Dermis microvascular lymphatic vessel endothelial cell (primary cell): ENCODE measurements at regions not wholly inside any gene's neighbourhood (a gene's known extent, or its start where the extent isn't known, plus 50 kb on each side); places are given as distances from the start of the nearest gene placed in this dataset.

ENCODE experiments used
- DNase-seq, 2 donors: peaks; one replicate each; pipeline versions ENCODE4 v3.0.0 to v3.0.0-alpha.2; 2010; ENCODE audit warnings: low read depth in 2 of 2

DNA sequence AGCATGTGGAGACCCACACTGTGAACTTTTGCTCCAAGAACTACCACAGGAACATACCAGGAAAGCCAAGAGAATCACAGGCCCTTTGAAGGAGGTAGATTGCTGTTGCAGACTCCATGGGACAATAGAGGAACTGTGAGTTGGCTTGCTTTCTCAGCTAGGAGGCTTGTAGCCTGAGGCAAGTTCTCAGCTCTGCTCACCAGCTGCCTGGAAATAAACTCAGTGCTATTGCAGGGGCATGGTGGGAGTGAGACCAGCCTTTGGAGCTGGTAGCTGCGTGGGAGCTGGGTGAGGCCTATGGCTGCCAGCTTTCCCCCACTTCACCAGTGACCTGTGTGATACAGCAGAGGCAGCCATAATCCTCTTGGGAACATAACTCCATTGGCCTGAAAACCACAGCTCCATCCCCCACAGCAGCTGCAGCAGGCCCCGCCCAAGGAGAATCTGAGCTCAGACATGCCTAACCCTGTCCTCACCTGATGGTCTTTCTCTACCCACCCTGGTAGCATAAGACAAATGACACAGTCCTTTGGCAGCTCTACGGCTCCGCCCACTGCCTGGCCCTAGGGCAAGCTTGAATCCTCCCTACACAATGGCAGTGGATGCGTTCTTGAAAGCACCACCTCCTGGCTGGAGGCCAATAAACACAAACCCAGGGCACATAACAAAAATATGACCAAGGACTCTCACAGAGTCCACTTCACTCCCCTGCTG is 389.5 kb downstream of the KIF4B start:
- DNase-seq: no peak

DNA sequence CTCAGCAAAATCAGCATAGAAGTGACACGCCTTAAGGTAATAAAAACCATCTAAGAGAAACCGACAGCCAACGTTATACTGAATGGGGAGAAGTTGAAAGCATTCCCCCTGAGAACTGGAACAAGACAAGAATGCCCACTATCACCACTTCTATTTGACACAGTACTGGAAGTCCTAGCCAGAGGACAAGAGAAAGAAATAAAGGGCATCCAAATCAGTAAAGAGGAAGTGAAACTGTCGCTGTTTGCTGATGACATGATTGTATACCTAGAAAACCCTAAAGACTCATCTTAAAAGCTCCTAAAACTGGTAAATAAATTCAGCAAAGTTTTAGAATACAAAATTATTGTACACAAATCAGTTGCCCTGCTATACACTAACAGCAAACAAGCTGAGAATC is 393.3 kb downstream of the KIF4B start:
- DNase-seq: no peak

DNA sequence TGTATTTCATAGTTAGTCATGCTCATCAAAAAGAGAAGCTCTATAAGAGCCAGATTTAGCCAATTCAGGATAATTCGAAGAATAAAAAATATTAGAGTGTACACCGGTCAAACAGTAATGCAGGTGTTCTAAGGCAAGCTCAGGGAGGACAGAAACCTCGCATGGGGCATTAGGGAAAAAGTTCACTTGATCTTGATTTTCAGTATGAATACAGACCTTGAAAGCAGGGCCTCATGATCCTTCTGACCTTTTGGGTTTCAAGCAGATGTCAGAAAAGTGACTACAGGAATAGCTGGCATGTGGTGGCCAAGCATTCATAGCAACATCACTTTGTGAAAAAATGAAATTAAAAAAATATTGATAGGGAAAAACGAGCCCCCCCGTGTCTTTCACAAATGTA is 394.9 kb downstream of the KIF4B start:
- no peak for DNase-seq

DNA sequence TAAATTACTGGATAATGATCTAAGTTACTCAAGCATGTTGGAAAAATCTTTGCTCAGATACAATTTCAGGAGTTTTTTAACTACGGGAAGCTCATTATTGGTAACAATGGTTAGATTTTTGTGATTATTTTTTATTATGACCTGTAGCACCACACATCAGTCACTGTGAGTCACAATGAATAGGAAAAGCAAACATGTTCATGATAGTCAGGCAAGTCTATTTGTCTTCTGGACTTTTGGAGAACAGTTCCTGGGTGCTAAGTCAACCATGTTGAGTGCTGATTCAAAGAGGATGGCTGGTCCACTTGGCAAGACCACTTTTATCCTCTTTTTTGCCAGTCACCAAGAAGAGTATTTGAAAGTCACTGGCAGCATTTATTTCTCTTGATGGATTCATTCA is 403.2 kb downstream of the KIF4B start:
- no peak for DNase-seq

DNA sequence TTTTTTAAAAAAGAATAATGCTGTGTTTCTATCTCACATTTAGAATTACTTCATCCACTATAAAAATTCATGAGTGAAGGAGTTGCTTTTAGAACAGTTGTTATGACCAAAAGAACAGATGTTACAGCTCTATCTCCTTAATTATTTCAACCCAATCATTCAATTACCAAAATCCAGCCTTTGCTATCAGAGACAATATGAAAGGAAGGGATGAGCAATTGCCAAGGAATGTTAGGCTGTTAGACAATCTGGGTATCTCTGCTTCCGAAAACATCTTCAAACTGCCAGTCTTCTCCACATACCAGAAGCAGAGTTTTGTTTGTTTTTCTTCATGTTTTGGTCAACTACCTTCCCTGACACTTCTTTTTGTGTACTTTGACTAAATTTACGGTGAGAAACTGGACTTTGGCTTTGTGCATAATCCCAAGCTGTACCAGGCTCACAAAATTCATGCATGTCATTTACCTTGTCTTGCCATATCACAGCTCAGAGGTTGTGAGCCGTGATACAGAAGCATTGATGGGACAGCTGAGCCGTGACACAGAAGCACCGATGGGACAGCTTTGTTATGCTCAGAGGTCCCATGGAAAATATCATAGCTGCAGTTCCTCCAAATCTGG is 405.5 kb downstream of the KIF4B start:
- no peak for DNase-seq

DNA sequence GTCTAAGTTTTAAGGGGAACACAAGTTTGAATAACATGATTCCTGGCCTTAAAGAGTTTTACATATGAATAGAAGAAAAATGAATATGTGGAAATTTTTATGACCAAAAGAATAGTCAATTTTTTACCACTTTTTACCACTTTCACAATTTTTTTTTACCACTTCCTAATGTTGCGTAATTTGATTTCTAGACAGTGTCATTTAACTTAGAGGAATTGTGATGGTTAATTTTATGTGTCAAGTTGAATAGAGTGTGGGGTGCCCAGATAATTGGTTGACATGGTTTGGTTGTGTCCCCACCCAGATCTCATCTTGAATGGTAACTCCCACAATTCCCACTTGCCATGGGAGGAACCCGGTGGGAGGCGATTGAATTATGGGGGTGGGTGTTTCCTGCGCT is 416.6 kb downstream of the KIF4B start:
- no peak for DNase-seq

DNA sequence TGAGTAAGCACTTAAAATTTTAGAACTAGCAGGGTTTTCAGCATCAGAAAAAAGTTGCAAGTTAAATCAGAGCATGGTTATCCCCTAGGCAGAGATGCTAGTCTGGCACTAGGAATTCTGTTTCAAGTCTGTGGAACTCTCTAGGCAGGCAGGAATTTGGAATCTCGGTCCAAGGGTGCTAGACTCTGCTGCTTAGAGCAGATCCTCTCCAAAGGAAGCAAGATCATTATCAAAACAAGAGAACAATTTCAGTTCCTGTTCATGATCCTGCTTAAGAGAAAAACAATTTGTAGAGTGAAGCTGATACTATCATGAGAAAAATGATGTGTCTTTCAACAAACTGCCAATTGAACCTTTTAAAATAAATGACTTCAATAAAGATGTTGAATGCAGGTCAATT is 420.7 kb downstream of the KIF4B start:
- no peak for DNase-seq

DNA sequence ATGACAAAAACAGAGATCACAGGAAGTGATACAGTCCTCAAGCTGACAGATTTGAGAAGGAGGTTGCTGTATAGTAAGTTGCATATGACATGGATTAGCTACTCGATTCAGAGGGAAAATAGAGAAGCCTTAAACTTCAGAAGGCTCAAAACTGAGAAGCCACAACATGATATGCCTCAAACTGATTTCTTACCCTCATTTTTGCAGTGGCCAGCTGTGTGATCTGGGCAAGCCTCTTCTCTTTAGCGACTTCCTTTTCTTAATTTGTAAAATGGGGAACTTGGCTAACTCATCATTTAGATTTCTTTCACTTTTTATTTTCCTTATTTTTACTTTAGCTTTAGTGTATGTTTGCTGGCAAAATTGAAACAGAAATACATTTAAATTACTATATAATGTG is 421.1 kb downstream of the KIF4B start:
- DNase-seq: no peak

DNA sequence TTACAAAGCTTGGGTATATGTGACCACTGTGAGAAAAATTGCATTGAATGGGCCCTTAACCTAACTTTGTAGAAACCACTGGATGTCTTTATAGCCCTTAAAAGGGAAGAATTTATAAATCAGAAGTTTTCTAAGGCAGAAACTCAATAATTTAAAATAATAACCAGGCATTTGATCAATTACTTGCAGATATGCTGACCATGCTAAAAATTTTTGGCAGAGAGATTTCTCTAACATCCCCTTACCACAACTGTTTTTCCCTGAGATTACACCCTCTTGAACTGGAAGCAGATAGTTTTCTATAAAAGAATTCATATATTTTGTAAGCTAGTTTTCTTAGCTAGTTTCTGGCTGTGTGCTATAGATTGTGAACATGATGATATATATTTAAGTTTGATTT is 428.3 kb downstream of the KIF4B start:
- no peak for DNase-seq

DNA sequence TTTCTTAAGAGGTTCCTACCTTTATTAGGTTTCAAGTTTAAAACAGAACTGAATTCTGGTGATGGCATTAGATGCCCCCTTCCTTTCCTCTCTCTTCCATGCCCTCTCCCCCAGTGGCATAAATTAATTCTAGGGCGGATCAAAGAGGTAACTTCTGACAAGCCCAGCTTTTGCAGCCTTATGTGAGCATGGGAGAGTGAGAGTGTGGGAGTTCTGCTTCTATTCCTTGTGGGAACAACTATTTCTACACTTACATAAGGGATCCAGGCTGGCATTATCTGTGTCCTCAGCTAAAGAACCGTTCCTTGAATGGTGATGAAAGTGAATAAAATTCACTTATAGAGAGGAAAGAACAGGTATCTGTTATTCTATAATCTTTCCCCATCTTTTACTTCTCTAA is 437.6 kb downstream of the KIF4B start:
- DNase-seq: no peak

DNA sequence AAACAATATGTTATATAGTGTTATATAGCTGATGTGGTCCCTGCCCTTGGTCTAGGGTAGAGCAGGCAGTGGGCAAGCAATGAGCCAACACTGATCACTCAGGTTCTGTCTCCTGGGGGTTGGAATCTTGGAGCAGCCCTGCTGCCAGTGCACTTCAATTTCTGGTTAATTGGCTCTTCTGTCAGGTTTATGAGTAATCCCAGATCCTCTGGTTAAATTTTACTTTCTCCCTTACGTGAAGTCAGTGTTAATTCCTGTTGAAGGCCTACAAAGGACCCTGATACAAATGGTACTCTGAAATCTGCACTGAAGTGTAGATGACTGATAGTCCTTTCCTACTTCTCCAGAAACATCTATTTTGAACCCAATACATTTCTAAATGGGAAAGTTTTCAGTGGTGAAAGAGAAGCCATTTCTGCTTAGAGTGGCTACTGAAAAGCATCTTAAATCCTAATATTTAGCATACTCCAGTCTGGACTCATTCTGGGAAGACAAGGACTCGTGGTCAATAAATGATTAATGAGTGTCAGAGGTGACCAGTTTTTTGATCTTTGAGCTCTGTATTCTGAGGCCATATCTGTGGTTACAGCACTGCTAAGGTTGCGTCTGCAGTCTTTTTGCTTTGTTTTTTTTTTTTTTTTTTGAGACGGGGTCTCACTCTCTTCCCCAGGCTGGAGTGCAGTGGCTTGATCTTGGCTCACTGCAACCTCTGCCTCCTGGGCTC is 442.4 kb downstream of the KIF4B start:
- DNase-seq: no peak

DNA sequence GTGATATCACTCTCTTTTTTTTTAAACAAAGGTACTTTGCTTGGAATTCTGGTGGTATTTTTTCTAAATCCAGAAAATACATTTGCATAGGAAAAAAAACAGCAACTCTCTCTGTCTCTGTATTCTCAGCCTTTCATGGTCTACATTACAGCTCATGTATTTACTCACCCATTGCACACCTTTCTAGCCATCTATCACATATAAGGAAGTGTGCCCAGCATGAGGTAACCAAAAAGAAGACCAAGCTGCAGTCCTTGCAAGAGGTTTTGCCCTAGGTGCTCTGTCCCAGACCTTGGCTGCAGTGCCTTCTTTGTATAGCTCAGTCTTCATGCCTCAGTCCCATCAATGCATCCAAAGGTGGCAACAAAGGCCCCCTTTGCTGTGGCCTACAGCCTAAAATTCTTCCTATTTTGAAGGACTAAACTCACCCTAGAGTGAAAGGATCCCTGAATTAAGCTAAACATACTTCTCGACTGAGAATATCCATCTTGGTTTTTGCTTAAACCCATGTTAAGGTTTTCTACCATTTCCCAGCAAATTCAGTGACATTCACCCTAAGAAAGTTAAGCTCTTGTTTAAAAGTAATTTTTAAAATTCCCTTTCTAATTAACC is 446.4 kb downstream of the KIF4B start:
- no peak for DNase-seq

DNA sequence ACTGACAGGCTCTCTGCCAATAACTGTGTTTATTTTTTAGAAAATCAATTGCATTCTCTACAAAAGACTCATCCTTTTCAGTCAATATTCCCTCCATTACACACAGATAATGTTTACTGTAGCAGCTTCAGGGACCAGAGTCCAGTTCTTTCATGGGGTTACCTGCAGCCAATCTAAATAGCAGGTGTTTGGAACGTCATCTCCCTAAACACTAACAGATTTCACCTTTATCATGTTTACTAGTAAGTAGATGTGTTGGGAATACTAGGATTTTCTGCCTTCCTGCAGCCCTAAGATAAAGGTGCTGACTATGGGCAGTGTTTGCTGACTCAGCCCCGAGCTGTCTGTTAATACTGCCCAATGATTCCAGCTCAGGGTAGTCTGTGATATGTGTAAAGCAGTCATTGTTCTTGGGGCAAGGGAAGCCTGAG is 447.0 kb downstream of the KIF4B start:
- DNase-seq: no peak

DNA sequence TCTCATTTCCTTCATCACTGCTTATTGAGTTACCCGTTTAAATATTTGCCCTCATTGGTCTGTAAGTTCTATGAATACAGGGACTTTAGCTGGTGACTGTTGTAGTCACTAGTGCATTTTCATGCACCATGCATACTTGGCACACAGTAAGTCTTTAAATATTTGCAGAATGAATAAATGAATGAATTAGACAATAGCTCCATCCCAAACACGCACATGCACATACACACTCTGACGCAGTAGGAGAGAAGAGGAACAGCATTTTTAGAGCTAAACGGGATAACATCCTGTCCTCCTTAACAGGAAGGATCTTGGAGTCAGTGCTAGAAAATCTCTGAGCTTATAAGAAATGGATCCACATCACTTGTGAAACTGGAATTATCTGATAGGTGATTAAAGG is 447.7 kb downstream of the KIF4B start:
- DNase-seq: no peak

DNA sequence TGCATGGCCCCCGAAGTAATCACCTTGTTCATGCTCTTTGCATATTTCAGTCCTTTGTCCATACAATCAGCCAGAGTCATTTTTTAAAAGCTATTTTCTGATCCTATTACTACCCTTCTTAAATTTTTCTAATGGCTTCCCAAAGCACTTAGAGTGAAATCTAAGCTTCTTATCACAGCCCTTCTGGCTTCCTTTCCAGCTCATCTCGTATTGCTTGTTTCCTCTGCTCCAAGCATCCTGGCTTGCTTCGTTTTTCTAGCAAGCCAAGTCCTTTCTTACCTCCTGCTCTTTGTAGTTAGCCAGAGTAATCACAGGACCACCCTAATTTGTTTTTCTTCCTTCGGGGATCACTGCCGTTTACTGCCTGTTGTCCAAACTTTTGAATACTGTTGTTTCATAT is 453.3 kb downstream of the KIF4B start:
- no peak for DNase-seq

DNA sequence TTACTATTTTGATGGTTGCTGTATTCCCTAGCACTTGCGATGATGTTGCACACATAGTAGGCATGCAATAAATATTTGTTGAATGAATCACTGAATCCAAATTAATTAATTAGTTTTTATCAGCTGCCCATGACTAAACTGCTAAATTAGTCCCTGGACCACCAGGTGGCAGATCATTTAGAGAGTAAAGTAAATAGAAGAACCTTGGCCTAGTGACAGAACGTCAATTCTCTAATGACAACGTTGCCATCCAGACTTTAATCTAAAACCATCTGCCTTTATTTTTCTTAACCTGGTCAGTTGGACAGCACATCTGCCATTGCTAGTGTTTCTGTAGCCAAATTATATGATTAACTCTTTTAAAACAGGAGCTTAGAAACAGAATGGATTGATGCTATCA is 457.5 kb downstream of the KIF4B start:
- DNase-seq: no peak

DNA sequence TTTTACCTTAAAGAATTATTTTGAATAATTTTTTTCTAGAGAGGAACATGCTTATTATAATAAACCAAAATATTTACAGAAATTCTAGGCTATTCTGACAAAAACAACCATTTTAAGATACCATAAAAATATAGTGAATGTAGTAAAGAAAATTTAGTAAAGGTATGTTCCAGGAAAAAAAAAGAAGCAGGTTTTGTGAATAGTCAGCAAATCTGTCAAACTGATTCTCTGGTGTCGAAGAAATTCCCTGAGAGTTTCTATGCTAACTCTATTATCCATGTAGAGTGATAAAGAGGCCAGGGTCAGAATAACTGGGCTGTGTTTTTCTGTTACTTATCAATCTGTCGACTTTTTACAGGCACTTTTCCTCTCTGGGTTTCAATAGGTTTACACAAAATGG is 459.2 kb downstream of the KIF4B start:
- DNase-seq: no peak

DNA sequence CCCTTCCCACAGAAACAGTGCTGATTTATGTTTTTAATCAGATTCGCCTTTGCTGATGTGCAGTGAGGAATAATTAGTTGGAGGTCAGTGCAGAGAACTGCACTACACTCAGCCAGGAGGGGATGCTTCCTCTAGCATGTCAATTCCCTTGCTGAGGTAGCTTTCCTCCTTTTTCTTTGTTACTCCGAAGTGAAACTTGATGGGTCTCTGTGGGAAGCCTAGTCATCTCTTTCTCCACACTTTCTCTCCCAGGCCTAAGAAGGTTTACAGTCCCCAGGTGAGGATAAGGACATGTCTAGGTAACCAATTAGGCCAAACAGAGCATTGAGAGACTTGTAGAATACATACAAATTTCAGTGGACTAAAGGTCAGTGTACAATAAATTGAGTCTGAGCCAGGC is 461.8 kb downstream of the KIF4B start:
- no peak for DNase-seq

DNA sequence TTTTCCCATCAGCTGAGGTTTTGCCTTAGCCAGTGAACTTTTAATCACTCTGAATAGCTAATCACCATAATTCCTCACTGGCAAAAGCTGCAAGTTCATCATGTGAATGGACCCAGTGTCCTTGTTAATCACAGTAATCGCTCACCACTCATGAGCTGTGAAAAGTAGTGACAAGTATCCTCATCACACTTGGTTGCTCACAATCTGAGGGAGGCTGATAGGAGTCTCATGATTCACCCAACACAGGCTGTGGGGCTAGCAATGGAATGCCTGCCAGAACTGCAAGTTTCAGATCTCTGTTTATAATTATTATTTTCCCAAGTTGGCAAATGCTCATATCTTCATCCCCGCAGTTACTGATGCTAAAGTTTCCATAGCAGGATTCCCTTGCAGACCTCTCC is 467.2 kb downstream of the KIF4B start:
- DNase-seq: no peak

DNA sequence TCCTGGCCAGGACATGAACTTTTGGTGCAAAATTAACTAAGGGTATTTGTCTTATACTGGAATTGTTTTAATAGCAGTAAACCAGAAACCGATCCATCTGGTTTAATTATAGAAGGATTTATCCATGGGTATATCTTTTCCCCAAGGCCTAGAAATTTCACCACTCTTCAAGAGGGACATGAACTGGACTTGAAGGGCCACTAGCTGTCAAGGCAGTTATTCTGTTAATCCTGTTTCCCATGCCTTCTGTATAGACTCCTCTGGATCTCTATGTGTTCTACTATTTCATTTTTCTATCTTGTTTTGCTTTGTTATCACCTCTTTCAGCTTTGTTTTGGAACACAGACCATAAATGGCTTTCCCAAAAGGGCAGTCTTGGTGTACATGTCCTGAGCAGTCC is 467.6 kb downstream of the KIF4B start:
- no peak for DNase-seq

DNA sequence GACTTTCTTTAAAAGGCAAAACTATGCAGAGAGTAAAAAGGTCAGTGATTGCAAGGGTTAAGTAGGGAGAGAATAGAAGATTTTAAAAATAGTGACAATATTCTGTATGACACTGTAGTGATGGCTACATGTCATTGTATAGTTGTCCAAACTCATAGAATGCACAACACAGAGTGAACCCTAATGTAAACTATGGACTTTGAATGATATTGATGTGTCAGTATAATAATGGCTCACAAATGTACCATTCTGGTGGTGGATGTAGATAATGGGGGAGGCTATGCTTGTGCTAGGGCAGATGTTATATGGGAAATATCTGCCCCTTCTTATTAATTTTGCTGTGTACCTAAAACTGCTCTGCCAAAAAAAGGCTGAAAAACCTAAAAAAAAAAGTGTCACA is 468.9 kb downstream of the KIF4B start:
- no peak for DNase-seq

DNA sequence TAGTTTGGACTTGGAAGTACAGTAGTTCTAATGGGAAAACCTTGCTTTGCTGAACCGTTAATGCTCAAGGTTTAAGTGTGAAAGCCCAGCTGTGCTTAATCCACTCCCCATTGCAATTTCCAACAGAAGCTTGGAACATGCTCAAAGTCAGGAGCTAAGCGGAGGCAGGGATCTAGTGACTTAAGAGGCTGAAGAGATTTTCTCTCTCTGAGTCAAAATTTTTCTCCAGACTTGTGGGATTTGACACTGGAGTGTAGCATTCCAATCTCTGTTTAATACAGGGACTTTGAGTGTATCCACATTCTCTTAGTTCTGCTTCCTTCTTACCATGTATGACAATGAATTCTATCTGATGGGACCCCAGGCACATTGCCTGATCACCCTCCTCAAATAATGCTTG is 471.8 kb downstream of the KIF4B start:
- DNase-seq: no peak

DNA sequence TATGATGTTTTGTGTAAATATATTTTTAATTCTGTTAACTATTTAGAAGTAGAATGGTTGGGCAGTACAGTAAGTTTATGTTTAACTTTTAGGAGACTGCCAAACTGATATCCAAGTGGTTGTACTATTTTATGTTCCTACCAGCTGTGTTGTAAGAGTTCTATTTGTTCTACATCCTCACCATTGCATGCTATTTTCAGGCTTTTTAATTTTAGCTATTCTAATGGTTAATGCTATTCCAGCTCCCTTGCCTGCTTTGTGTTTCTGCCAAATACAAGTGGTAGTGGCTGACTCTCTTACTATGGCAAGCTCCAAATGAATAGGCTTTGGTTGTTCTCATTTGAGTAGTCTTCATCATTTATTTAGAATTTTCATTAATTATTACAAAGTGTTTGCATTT is 476.4 kb downstream of the KIF4B start:
- no peak for DNase-seq
